AG04450 (cell line): ENCODE measurements at regions not wholly inside any gene's neighbourhood (a gene's known extent, or its start where the extent isn't known, plus 50 kb on each side); places are given as distances from the start of the nearest gene placed in this dataset.

ENCODE experiments used
- CTCF ChIA-PET: fragments of 300-600, 350-600 bp; formaldehyde crosslinking; extraction: SDS; loops from one replicate; lab custom pipeline; 2022; ENCODE audit warnings: antibody characterized with exemption, inconsistent platforms; lab: Charles Lee
- POLR2A ChIA-PET: fragments of 350-600 bp; formaldehyde crosslinking; extraction: SDS; loops from one replicate; lab custom pipeline; 2021; ENCODE audit warnings: antibody characterized with exemption, inconsistent platforms; lab: Yijun Ruan, JAX
- DNase-seq: peaks from one replicate; pipeline ENCODE4 v3.0.0-alpha.2; 2011; ENCODE audit warnings: low read depth, low spot score
- H3K27ac ChIP-seq: one replicate; pipeline ENCODE4 v1.5.1; 2012; ENCODE audit warnings: low read depth, low read length, control low read depth
- H3K27me3 ChIP-seq: one replicate; pipeline ENCODE4 v1.6.0; 2012; ENCODE audit warnings: low read length; ENCODE audit not compliant: control insufficient read depth, insufficient read depth
- H3K4me3 ChIP-seq: 2 replicates; pipeline ENCODE4 v1.5.1; 2011; ENCODE audit warnings: mild to moderate bottlenecking, low read depth, low read length, control low read depth
- H3K9me3 ChIP-seq: 2 replicates; pipeline ENCODE4 v1.5.1; 2012; ENCODE audit warnings: low read length; ENCODE audit not compliant: control insufficient read depth, insufficient read depth
- CTCF ChIP-seq: IDR thresholded peaks from 2 replicates; pipeline ENCODE4 v1.5.1; 2011; ENCODE audit warnings: low read depth, low read length, control low read depth, inconsistent platforms

DNA sequence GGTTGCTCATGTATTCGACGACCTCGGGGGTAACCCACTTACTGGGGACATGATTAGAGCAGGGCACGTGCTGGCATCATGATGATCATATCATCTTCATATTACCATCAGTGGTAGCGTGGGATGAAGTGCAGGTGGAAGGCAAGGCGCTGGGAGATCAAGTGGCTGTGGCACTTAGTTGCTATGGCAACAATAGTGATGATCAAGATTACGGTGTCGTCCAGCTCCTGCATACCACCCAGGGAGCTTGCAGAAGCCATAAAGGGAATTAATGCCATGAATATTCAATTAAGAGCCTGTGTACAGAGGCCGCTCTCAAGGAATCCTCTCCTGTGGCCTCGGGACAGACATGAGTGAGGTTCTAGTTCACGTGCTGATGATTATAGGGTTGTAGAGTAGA, 237.2 kb upstream of the COPS8 start:
- CTCF ChIA-PET: no interaction called here
- POLR2A ChIA-PET: no interaction called here
- DNase-seq: no peak
- H3K27ac ChIP-seq: no peak overlapping the region
- no peaks in the 10 kb centered on the region; the same call in 1 of the 2 replicates for H3K9me3 ChIP-seq
- no peak for TF ChIP-seq CTCF
- peaks cover 3% of the 10 kb centered on the region for H3K27me3 ChIP-seq
- no peak overlapping the region for H3K4me3 ChIP-seq

- ChIA-PET CTCF (no interaction called here), POLR2A (interaction anchor here (0.8 kb wide), 1 partner anchor 40 kb away, joined by 3 read pairs; no protein-coding TSS in a partner anchor)
- H3K27me3 ChIP-seq: peaks cover 3% of the 10 kb centered on the region
- no peaks in the 10 kb centered on the region; the same call in 1 of the 2 replicates for H3K9me3 ChIP-seq
- no peak overlapping the region for H3K27ac ChIP-seq
- H3K4me3 ChIP-seq: no peak overlapping the region
- no peak for DNase-seq
- TF ChIP-seq CTCF: no peak
Measured at GRCh38 chr2:236849508-236849907, 236.2 kb upstream of the COPS8 start.

DNA sequence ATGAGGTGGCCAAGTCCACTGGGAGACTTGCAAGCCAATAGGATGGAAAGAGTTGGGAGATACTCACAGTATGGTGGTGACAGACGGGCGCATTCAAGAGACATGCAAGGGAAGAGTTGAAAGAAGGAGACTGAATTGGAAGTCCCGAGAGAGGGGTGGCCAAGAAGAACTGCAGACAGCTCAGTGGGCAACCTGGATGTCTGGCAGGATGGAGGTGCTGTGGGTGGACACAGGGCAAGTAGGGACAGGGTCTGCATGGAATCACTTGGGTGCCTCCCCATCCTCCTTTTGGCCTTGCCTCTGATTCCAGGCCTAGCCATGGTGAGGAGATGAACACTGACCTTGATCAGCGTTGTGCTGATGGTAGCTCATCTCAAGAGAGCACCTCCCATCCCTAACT, 235.7 kb upstream of the COPS8 start:
- no peak for DNase-seq
- POLR2A ChIA-PET: interaction anchor here (0.8 kb wide), 1 partner anchor 39 kb away, joined by 3 read pairs; no protein-coding TSS in a partner anchor
- CTCF ChIA-PET: no interaction called here
- no peak for TF ChIP-seq CTCF
- no peak overlapping the region for H3K4me3 ChIP-seq
- H3K27ac ChIP-seq: no peak overlapping the region
- H3K9me3 ChIP-seq: no peaks in the 10 kb centered on the region; the same call in 1 of the 2 replicates
- peaks cover 4% of the 10 kb centered on the region for H3K27me3 ChIP-seq

DNA sequence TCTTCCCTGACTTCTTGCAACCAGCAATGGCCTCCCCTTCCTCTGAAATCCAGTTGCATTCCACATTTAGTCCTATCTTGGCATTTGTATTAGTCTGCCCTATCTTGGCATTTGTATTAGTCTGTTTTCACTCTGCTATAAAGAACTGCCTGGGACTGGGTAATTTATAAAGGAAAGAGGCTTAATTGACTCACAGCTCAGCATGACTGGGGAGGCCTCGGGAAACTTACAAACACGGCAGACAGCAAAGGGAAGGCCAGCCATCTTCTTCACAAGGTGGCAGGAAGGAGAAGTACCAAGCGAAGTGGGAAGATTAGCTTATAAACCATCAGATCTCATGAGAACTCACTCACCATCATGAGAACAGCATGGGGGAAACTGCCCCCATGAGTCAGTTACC, 234.5 kb upstream of the COPS8 start:
- Histone ChIP-seq H3K9me3 (no peaks in the 10 kb centered on the region), H3K27ac (no peak overlapping the region), H3K27me3 (peaks cover 8% of the 10 kb centered on the region), H3K4me3 (no peak overlapping the region)
- no peak for DNase-seq
- ChIA-PET CTCF (no interaction called here), POLR2A (no interaction called here)
- TF ChIP-seq CTCF: no peak

GRCh38 chr2:236852100-236852976, 233.4 kb upstream of the COPS8 start:
- no peak for TF ChIP-seq CTCF
- no peaks in the 10 kb centered on the region for H3K9me3 ChIP-seq
- CTCF ChIA-PET: no interaction called here
- H3K27me3 ChIP-seq: peaks cover 8% of the 10 kb centered on the region
- POLR2A ChIA-PET: no interaction called here
- H3K27ac ChIP-seq: no peak overlapping the region
- DNase-seq: no peak
- H3K4me3 ChIP-seq: no peak overlapping the region
